ENCODE measurements at regions not wholly inside any gene's neighbourhood (a gene's known extent, or its start where the extent isn't known, plus 50 kb on each side); places are given as distances from the start of the nearest gene placed in this dataset.

DNA sequence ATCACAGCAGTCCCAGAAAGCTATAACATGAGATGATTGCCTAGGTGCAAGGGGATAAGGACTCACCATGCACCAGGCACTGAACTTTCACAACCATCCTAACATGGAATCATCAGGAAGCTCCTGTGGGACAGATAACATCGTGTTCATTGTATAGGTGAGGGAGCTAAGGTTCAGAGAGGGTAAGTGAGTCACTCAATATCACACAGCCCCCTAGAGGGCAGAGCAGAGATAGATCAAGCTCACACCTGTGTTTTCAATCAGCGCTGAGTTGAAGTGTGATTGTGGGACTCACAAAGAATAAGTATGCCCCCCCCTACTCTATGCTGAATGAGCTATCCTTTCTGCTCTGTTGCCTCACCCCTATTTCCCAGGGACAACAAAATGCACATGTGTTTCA is 377.7 kb upstream of the ERCC4 start:
- TF ChIP-seq, protein P1, sequence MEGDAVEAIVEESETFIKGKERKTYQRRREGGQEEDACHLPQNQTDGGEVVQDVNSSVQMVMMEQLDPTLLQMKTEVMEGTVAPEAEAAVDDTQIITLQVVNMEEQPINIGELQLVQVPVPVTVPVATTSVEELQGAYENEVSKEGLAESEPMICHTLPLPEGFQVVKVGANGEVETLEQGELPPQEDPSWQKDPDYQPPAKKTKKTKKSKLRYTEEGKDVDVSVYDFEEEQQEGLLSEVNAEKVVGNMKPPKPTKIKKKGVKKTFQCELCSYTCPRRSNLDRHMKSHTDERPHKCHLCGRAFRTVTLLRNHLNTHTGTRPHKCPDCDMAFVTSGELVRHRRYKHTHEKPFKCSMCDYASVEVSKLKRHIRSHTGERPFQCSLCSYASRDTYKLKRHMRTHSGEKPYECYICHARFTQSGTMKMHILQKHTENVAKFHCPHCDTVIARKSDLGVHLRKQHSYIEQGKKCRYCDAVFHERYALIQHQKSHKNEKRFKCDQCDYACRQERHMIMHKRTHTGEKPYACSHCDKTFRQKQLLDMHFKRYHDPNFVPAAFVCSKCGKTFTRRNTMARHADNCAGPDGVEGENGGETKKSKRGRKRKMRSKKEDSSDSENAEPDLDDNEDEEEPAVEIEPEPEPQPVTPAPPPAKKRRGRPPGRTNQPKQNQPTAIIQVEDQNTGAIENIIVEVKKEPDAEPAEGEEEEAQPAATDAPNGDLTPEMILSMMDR (IDR thresholded peaks at IDR 0.05) = no peak
- TF ChIP-seq POLR2A (IDR thresholded peaks at IDR 0.05) = no peak
